Mesenchymal stem cell (in vitro differentiated cells and primary cell): ENCODE measurements at regions not wholly inside any gene's neighbourhood (a gene's known extent, or its start where the extent isn't known, plus 50 kb on each side); places are given as distances from the start of the nearest gene placed in this dataset.

ENCODE experiments used
- DNase-seq: peaks from one replicate; pipeline ENCODE4 v3.0.0-alpha.2; 2013
- H2AFZ ChIP-seq: one replicate; pipeline ENCODE4 v1.6.1; 2013; ENCODE audit warnings: low read depth, mild to moderate bottlenecking, control low read depth, inconsistent platforms, low read length, moderate library complexity
- H2AK5ac ChIP-seq: 2 replicates; pipeline ENCODE4 v1.6.1; 2013; ENCODE audit warnings: low read length, moderate library complexity, mild to moderate bottlenecking, inconsistent platforms; ENCODE audit not compliant: severe bottlenecking
- H2BK120ac ChIP-seq: one replicate; pipeline ENCODE4 v1.6.1; 2013; ENCODE audit warnings: low read depth, mild to moderate bottlenecking, inconsistent platforms, low read length, moderate library complexity
- H2BK12ac ChIP-seq, 2 experiments: one replicate each; pipeline ENCODE4 v1.6.1; 2013; ENCODE audit warnings: inconsistent platforms in 2 of 2, low read length in 2 of 2, mild to moderate bottlenecking in 2 of 2, moderate library complexity in 2 of 2, control low read depth in 1 of 2
- H2BK15ac ChIP-seq: one replicate; pipeline ENCODE4 v1.6.1; 2013; ENCODE audit warnings: mild to moderate bottlenecking, low read depth, inconsistent platforms; ENCODE audit not compliant: poor library complexity, severe bottlenecking
- H2BK5ac ChIP-seq: 2 replicates; pipeline ENCODE4 v1.6.1; 2013; ENCODE audit warnings: low read depth, mild to moderate bottlenecking, low read length, control low read depth, inconsistent platforms; ENCODE audit not compliant: poor library complexity, severe bottlenecking
- H3K14ac ChIP-seq, 2 experiments: one replicate each; pipeline ENCODE4 v1.6.1; 2013; ENCODE audit warnings: inconsistent platforms in 2 of 2, low read length in 2 of 2, control low read depth in 1 of 2, mild to moderate bottlenecking in 1 of 2, moderate library complexity in 1 of 2
- H3K18ac ChIP-seq, 2 experiments: one replicate each; pipeline ENCODE4 v1.6.1; 2013; ENCODE audit warnings: inconsistent platforms in 2 of 2, low read length in 2 of 2, control low read depth in 1 of 2, low read depth in 1 of 2, mild to moderate bottlenecking in 1 of 2
- H3K23ac ChIP-seq, 2 experiments: one replicate each; pipeline ENCODE4 v1.6.1; 2013; ENCODE audit warnings: inconsistent platforms in 2 of 2, low read length in 2 of 2, mild to moderate bottlenecking in 2 of 2, moderate library complexity in 2 of 2, control low read depth in 1 of 2
- H3K27ac ChIP-seq: 2 replicates; pipeline ENCODE4 v1.5.1; 2013; ENCODE audit warnings: mild to moderate bottlenecking, moderate library complexity, low read length, control low read depth, inconsistent platforms; ENCODE audit not compliant: poor library complexity, severe bottlenecking
- H3K27me3 ChIP-seq, 2 experiments: 2 replicates each; pipeline versions ENCODE4 v1.6.1 to v1.7.0; 2013; ENCODE audit warnings: low read length in 2 of 2, mild to moderate bottlenecking in 2 of 2, moderate library complexity in 2 of 2, control low read depth in 1 of 2, inconsistent platforms in 1 of 2; ENCODE audit not compliant: control insufficient read depth in 1 of 2, insufficient read depth in 1 of 2
- H3K36me3 ChIP-seq, 2 experiments: 2 replicates each; pipeline versions ENCODE4 v1.6.1 to v1.7.0; 2013; ENCODE audit warnings: low read length in 2 of 2, control low read depth in 1 of 2, inconsistent platforms in 1 of 2, low read depth in 1 of 2, mild to moderate bottlenecking in 1 of 2; ENCODE audit not compliant: insufficient read depth in 2 of 2, control insufficient read depth in 1 of 2
- H3K4ac ChIP-seq, 2 experiments: one replicate each; pipeline ENCODE4 v1.6.1; 2013; ENCODE audit warnings: inconsistent platforms in 2 of 2, low read length in 2 of 2, mild to moderate bottlenecking in 2 of 2, moderate library complexity in 2 of 2, control low read depth in 1 of 2, low read depth in 1 of 2
- H3K4me1 ChIP-seq: 2 replicates; pipeline ENCODE4 v1.6.1; 2013; ENCODE audit warnings: low read depth, low read length, control low read depth; ENCODE audit not compliant: control insufficient read depth, insufficient read depth
- H3K4me2 ChIP-seq: 2 replicates; pipeline ENCODE4 v1.6.1; 2013; ENCODE audit warnings: low read length, mild to moderate bottlenecking, inconsistent platforms; ENCODE audit not compliant: poor library complexity, severe bottlenecking
- H3K4me3 ChIP-seq, 2 experiments: 2 replicates each; pipeline versions ENCODE4 v1.5.1 to v1.7.0; 2013; ENCODE audit warnings: low read length in 2 of 2, mild to moderate bottlenecking in 2 of 2, control low read depth in 1 of 2, low read depth in 1 of 2; ENCODE audit not compliant: insufficient read depth in 1 of 2
- H3K79me1 ChIP-seq: replicated peaks from 2 replicates; pipeline ENCODE4 v1.6.1; 2013; ENCODE audit warnings: mild to moderate bottlenecking, control low read depth, low read length, inconsistent platforms; ENCODE audit not compliant: poor library complexity, severe bottlenecking
- H3K9ac ChIP-seq: 2 replicates; pipeline ENCODE4 v1.7.0; 2013; ENCODE audit warnings: mild to moderate bottlenecking, low read length, moderate library complexity
- H3K9me3 ChIP-seq: 2 replicates; pipeline ENCODE4 v1.7.0; 2013; ENCODE audit warnings: mild to moderate bottlenecking, low read length; ENCODE audit not compliant: control insufficient read depth
- H4K8ac ChIP-seq: one replicate; pipeline ENCODE4 v1.6.1; 2013; ENCODE audit warnings: inconsistent platforms, mild to moderate bottlenecking, low read length, moderate library complexity
- H4K91ac ChIP-seq: one replicate; pipeline ENCODE4 v1.6.1; 2013; ENCODE audit warnings: mild to moderate bottlenecking, low read length, inconsistent platforms
- WGBS: methylation state at CpG from one replicate; pipeline ENCODE4 v1.1.7; 2013; ENCODE audit warnings: mixed read lengths; 5-methylcytosine and 5-hydroxymethylcytosine counted together

DNA sequence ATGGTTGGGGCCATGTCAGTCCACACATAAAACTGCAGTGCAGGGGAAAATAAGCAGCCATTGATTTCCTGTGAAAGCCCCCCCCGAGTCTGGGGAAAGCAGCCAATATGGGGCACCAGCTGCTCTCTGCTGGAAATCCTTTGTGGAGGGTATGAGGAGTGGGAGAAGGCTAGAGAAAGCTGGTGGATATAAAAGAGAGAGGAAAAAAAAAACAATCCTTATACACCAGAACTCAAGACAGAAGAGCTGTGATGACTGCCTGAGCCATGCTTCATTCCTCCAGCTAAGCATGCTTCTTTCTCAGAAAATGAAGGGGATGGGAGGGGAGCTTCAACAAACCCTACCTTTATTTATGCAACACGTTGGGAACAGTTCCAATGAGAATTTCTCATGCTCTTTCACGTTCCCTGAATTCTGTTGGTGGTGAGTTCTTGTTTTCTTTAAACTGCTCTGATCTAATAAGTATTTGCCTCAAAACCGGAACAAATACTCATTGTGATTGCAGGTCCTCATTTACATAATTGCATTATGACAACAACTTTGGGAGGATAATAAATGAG is 688.0 kb upstream of the SEMA6A start:
- no peak overlapping the region for H3K4ac ChIP-seq
- no peak overlapping the region for H3K9ac ChIP-seq
- no peak overlapping the region for H3K4me3 ChIP-seq
- no peaks in the 10 kb centered on the region for H3K79me1 ChIP-seq
- H2BK120ac ChIP-seq = no peak overlapping the region
- H3K27me3 ChIP-seq = no peaks in the 10 kb centered on the region
- no peaks in the 10 kb centered on the region for H3K4me1 ChIP-seq
- 90% methylated on average over 3 of the region's 4 CpGs for WGBS
- H2AFZ ChIP-seq = no peak overlapping the region
- H3K9me3 ChIP-seq = peaks cover 3% of the 10 kb centered on the region
- H3K23ac ChIP-seq = no peak overlapping the region
- H3K4me2 ChIP-seq = no peak overlapping the region
- no peak overlapping the region for H3K18ac ChIP-seq
- no peak overlapping the region for H4K91ac ChIP-seq
- no peak overlapping the region for H2BK5ac ChIP-seq
- no peak overlapping the region for H3K27ac ChIP-seq
- no peak for DNase-seq
- H4K8ac ChIP-seq = no peak overlapping the region
- H2AK5ac ChIP-seq = no peak overlapping the region
- H2BK15ac ChIP-seq = no peak overlapping the region
- no peak overlapping the region for H3K14ac ChIP-seq
- H3K36me3 ChIP-seq = no peaks in the 10 kb centered on the region
- no peak overlapping the region for H2BK12ac ChIP-seq

DNA sequence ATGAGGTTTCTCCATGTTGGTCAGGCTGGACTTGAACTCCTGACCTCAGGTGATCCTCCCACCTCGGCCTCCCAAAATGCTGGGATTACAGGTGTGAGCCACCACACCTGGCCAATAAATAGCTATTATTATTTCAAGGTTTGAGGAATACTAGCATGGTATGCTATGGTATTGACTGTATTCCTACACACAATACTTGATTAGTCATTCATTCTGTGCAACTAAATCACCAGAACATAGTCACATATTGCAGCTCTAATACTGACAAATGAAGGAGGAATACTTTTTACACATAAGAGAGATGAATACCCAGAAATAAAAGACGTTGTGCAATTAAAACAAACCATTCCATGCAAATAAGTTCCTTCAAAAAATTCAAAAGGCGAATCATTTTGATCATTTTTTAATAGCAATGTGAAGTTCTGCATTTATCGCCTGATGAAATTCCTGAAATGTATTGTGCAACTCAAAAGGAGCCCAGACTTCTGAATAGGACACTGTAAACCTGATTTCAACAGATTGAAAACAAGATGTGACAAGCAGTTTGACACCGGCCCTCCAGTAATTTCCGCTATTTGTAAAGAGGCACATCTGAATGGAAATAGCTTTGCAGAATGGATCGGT is 687.4 kb upstream of the SEMA6A start:
- Histone ChIP-seq H3K14ac (no peak overlapping the region), H4K91ac (no peak overlapping the region), H2BK12ac (no peak overlapping the region), H2BK5ac (no peak overlapping the region), H3K27me3 (no peaks in the 10 kb centered on the region), H3K9ac (no peak overlapping the region), H3K36me3 (no peaks in the 10 kb centered on the region), H2BK120ac (no peak overlapping the region), H3K23ac (no peak overlapping the region), H3K18ac (no peak overlapping the region), H3K27ac (no peak overlapping the region), H4K8ac (no peak overlapping the region), H3K9me3 (peaks cover 3% of the 10 kb centered on the region), H2BK15ac (no peak overlapping the region), H3K4ac (no peak overlapping the region), H3K4me2 (no peak overlapping the region), H2AFZ (no peak overlapping the region), H3K4me3 (no peak overlapping the region), H3K79me1 (no peaks in the 10 kb centered on the region), H2AK5ac (no peak overlapping the region), H3K4me1 (no peaks in the 10 kb centered on the region)
- WGBS = 83% methylated on average over 7 of the region's 7 CpGs
- DNase-seq = no peak

GRCh38 chr5:117255211-117256027 is 680.8 kb upstream of the SEMA6A start:
- no peak overlapping the region for H2AFZ ChIP-seq
- H3K4me2 ChIP-seq = no peak overlapping the region
- no peak overlapping the region for H3K23ac ChIP-seq
- no peaks in the 10 kb centered on the region for H3K79me1 ChIP-seq
- H3K36me3 ChIP-seq = no peaks in the 10 kb centered on the region
- no peak overlapping the region for H2BK5ac ChIP-seq
- no peak overlapping the region for H3K14ac ChIP-seq
- no peak overlapping the region for H4K91ac ChIP-seq
- H3K9ac ChIP-seq = no peak overlapping the region
- no peak overlapping the region for H4K8ac ChIP-seq
- no peak for DNase-seq
- H3K9me3 ChIP-seq = no peaks in the 10 kb centered on the region
- no peak overlapping the region for H2BK12ac ChIP-seq
- H3K4me3 ChIP-seq = no peak overlapping the region
- no peak overlapping the region for H3K4ac ChIP-seq
- H3K27me3 ChIP-seq = no peaks in the 10 kb centered on the region
- H3K18ac ChIP-seq = no peak overlapping the region
- H2BK15ac ChIP-seq = no peak overlapping the region
- H2AK5ac ChIP-seq = no peak overlapping the region
- no peak overlapping the region for H2BK120ac ChIP-seq
- 95% methylated on average over 10 of the region's 10 CpGs for WGBS
- H3K27ac ChIP-seq = no peak overlapping the region
- H3K4me1 ChIP-seq = no peaks in the 10 kb centered on the region

GRCh38 chr5:117252566-117252965 is 677.9 kb upstream of the SEMA6A start:
- Histone ChIP-seq H4K8ac (no peak overlapping the region), H4K91ac (no peak overlapping the region), H3K14ac (no peak overlapping the region), H2BK15ac (no peak overlapping the region), H3K27ac (no peak overlapping the region), H3K23ac (no peak overlapping the region), H3K4ac (no peak overlapping the region), H3K4me3 (no peak overlapping the region), H3K27me3 (no peaks in the 10 kb centered on the region), H3K9ac (no peak overlapping the region), H2BK5ac (no peak overlapping the region), H3K79me1 (no peaks in the 10 kb centered on the region), H3K18ac (no peak overlapping the region), H3K9me3 (no peaks in the 10 kb centered on the region), H2BK120ac (no peak overlapping the region), H2AK5ac (no peak overlapping the region), H2AFZ (no peak overlapping the region), H3K4me1 (no peaks in the 10 kb centered on the region), H3K36me3 (no peaks in the 10 kb centered on the region), H3K4me2 (no peak overlapping the region), H2BK12ac (no peak overlapping the region)
- no peak for DNase-seq
